ENCODE measurements at regions not wholly inside any gene's neighbourhood (a gene's known extent, or its start where the extent isn't known, plus 50 kb on each side); places are given as distances from the start of the nearest gene placed in this dataset.
"Not testable (repeated sequence)": the region's sequence is repeated elsewhere in the genome, so short reads cannot be mapped to it uniquely, and the experiment has no call there.

DNA sequence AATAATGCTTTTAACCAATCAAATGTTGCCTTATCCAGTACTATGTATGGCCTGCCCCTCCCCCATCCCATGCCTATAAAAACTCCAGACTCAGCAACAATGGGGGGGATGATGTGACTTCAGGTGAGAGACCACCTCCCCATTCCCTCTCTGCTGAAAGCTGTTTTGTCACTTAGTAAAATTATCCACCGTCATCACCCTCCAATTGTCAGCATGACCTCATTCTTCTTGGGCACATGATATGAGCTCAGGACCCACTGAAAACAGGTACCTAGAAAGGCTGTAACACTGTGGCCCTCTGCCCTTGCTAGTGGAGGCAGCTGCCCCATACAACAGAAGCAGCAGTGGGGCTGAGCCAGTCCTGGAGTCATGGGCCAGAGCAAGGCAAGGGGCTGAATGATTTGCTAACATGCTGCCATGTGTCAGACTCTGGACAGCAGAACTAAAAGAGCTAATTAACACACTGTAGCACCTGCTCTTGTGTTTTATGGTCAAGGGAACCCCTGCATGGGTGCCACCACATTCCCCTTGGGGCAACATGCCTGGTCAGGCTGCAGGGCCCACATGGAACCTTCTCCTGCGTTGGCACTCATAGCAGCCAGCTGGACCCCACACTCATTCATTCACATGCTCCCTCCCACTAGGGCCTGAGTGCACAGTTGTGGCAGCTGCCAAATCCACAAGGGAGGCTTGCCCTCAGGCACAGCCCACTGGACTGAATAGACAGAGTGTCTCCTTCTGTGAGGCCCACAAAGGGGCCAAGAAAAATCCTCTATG is 722.2 kb upstream of the PCDH20 start:
- DNase-seq = no peak

- DNase-seq = no peak
Observed at GRCh38 chr13:62131604-62132003, 716.0 kb upstream of the PCDH20 start.

- no peak for DNase-seq
Observed at GRCh38 chr13:62130062-62130970, 714.7 kb upstream of the PCDH20 start.

GRCh38 chr13:62129000-62129551 is 713.4 kb upstream of the PCDH20 start:
- DNase-seq = no peak

- no peak for DNase-seq
Observed at GRCh38 chr13:62126400-62126799, 710.8 kb upstream of the PCDH20 start.

GRCh38 chr13:62125451-62125850 is 709.8 kb upstream of the PCDH20 start:
- no peak for DNase-seq

DNA sequence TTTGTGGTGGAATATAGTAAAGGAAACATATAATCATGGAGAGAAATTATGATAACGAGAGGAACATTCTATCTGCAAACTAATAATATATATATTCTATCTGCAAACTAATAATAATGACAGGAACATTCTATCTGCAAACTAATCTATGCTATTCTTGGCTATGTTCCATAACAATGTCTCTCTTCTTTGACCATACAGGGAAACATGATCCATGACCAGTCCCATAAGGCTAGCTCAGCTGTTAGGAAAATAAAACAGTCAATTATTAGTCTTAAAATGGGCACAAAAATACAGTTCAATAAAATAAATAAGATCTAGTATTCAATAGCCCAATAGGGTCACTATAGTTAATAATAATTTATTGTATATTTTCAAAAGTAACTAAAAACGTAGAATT is 707.8 kb upstream of the PCDH20 start:
- no peak for DNase-seq

DNA sequence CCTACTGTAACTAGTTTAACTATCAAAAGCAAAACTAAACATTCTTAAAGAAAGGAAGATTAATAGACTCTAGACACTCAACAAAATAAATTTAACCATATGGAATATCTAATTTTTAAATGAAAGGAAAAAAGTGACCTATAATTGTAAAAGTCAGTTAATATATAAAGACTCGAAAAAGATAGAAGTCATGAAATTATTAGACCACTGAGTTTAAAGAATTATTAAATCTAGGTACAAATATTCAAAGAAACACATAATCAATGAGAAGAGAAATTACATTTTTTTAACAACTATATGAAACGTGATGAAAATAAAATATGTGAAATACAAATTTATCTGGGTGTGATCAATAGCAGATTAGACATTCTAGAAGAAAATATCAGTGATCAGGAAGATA is 706.8 kb upstream of the PCDH20 start:
- no peak for DNase-seq

DNA sequence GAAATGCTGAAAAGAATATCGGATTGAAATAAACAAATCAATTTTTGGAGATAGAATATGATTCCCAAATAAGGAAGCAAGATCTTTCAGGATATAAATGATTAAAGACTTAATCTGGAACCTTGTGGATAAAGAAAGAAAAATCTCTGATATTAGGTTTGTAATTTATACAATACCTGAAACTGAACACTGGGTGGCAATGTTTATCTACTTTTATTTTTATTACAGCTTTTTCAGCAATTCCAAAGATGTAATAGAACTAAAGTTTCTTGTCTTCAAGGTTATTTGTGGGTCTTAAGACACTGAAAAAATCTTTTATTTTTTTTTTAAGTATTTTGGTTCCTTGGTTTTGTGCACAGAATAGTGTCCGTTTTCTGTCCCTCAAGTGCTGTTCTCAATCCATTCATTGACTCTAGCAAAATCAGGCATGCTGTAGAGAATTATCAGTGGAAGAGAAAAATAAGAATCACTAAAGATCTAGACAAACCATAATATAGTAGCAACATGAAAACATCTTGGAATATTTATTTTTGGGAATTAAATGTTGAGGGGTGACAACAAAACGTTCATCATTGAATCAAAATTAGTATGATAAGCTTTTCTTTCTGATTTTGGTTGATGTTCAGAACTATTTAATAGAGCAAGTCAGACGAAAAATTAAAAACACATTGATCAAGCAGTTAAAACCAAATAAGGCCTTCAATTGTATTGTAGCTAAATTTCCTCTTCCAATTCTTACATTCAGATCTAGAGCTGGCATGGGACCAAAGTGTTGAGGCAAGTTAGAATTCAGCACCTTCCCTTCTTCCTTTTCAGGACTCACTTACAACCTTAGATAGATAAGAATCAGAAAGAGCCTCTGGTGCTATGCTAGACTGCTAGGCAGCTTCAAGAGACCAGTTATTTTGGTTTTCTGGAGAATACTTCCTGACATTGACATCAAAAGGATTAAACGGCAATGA is 704.4 kb upstream of the PCDH20 start:
- DNase-seq = peak; percentile 0

DNA sequence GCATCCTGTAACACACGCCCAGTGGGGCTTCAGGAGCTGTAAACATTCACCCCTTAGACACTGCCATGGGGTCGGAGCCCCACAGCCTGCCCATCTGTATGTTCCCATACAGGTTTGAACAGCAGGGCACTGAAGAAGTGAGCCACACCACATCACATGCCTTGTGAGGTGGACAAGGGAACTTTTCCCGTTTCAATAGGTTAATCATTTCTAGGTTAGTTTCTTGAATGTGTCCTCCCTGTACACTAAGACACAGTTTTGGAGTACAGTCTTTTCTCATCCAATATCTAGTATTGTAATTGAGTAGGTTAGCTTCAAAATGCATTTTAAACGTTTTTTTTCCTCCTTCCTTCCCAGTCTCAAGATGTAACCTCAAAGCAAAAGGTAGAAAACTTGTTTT is 700.2 kb upstream of the PCDH20 start:
- no peak for DNase-seq

DNA sequence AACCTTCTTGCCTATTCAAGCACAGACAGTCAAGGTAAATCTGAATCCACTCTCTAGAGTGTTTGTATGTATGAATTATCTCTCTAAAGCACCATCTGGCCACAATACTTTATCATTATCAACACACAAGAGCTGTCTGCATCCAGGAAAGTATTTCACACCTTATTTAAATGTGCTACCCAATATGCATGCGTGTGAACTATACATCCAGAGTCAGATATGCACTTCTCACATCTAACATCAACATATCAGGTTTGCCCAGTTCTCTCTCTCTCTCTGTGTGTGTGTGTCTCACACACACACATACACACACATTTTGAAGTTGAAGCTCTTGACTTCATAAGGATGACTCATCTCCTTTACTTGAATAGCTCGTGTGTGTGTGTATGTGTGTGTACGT is 697.5 kb upstream of the PCDH20 start:
- no peak for DNase-seq

- no peak for DNase-seq
Observed at GRCh38 chr13:62110079-62110478, 694.4 kb upstream of the PCDH20 start.

DNA sequence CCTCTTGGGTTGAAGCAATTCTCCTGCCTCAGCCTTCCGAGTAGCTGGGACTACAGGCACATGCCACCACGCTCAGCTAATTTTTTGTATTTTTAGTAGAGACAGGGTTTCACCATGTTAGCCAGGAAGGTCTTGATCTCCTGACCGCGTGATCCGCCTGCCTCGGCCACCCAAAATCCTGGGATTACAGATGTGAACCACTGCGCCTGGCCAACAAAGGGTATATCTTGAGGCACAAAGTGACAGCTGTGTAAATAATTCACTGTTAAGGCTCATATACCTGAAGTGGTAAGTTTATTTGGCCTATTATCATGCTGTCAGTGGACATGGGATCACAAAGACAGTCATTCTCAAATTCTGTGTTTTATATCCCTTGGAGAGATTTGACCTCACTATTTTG is 688.5 kb upstream of the PCDH20 start:
- not testable (repeated sequence) for DNase-seq

- no peak for DNase-seq
Observed at GRCh38 chr13:62096652-62097051, 681.0 kb upstream of the PCDH20 start.

GRCh38 chr13:62094932-62095331 is 679.3 kb upstream of the PCDH20 start:
- no peak for DNase-seq

GRCh38 chr13:62093984-62094780 is 678.5 kb upstream of the PCDH20 start:
- no peak for DNase-seq

- DNase-seq = no peak
Observed at GRCh38 chr13:62092949-62093348, 677.3 kb upstream of the PCDH20 start.

- DNase-seq = no peak
Observed at GRCh38 chr13:62092536-62092935, 676.9 kb upstream of the PCDH20 start.

- no peak for DNase-seq
Observed at GRCh38 chr13:62088165-62088564, 672.5 kb upstream of the PCDH20 start.

GRCh38 chr13:62087124-62087523 is 671.5 kb upstream of the PCDH20 start:
- DNase-seq = no peak

GRCh38 chr13:62085337-62086229 is 669.9 kb upstream of the PCDH20 start:
- no peak for DNase-seq

All from activated CD4-positive, alpha-beta T cell treated with anti-CD3 and anti-CD28 coated beads, Interleukin-2, amount 50 U/mL, for 16 hours (primary cell).